ENCODE measurements at regions not wholly inside any gene's neighbourhood (a gene's known extent, or its start where the extent isn't known, plus 50 kb on each side); places are given as distances from the start of the nearest gene placed in this dataset.
"Not testable (repeated sequence)": the region's sequence is repeated elsewhere in the genome, so short reads cannot be mapped to it uniquely, and the experiment has no call there.

GRCh38 chr6:28809947-28810658 is 113.7 kb downstream of the TRIM27 start:
- DNase-seq = no peak

GRCh38 chr6:28810659-28811053 is 113.1 kb downstream of the TRIM27 start:
- DNase-seq = no peak

- DNase-seq = no peak
Observed at GRCh38 chr6:28811873-28812272, 111.9 kb downstream of the TRIM27 start.

GRCh38 chr6:28812778-28813569 is 110.8 kb downstream of the TRIM27 start:
- no peak for DNase-seq

- DNase-seq = no peak
Observed at GRCh38 chr6:28814032-28814976, 109.5 kb downstream of the TRIM27 start.

GRCh38 chr6:28816339-28816908 is 107.4 kb downstream of the TRIM27 start:
- no peak for DNase-seq

- DNase-seq = no peak
Observed at GRCh38 chr6:28816909-28817807, 106.6 kb downstream of the TRIM27 start.

GRCh38 chr6:28817808-28818145 is 106.0 kb downstream of the TRIM27 start:
- no peak for DNase-seq

- DNase-seq = no peak
Observed at GRCh38 chr6:28824793-28825731, 98.7 kb downstream of the TRIM27 start.

GRCh38 chr6:28825732-28826293 is 98.0 kb downstream of the TRIM27 start:
- DNase-seq = no peak

- not testable (repeated sequence) for DNase-seq
Observed at GRCh38 chr6:28831683-28832082, 92.1 kb downstream of the TRIM27 start.

GRCh38 chr6:28836703-28837102 is 87.1 kb downstream of the TRIM27 start:
- not testable (repeated sequence) for DNase-seq

- DNase-seq = peak; percentile 77 to 78
Observed at GRCh38 chr6:28838289-28838633, 85.5 kb downstream of the TRIM27 start.

- peak; percentile 82 to 86 for DNase-seq
Observed at GRCh38 chr6:28838634-28839442, 84.9 kb downstream of the TRIM27 start.

- DNase-seq = no peak
Observed at GRCh38 chr6:28839443-28840120, 84.2 kb downstream of the TRIM27 start.

GRCh38 chr6:28841290-28841689 is 82.5 kb downstream of the TRIM27 start:
- no peak for DNase-seq

- DNase-seq = peak in 1 of 2 experiments; percentile 22
Observed at GRCh38 chr6:28848756-28849155, 75.0 kb downstream of the TRIM27 start.
